GM21367 (cell line): ENCODE measurements at regions not wholly inside any gene's neighbourhood (a gene's known extent, or its start where the extent isn't known, plus 50 kb on each side); places are given as distances from the start of the nearest gene placed in this dataset.
"Not testable (repeated sequence)": the region's sequence is repeated elsewhere in the genome, so short reads cannot be mapped to it uniquely, and the experiment has no call there.

ENCODE experiments used
- ATAC-seq: cut with Tn5 transposase; IDR thresholded peaks from one replicate; pipeline ENCODE4 v1.9.1; 2021; ENCODE audit not compliant: unreplicated experiment

DNA sequence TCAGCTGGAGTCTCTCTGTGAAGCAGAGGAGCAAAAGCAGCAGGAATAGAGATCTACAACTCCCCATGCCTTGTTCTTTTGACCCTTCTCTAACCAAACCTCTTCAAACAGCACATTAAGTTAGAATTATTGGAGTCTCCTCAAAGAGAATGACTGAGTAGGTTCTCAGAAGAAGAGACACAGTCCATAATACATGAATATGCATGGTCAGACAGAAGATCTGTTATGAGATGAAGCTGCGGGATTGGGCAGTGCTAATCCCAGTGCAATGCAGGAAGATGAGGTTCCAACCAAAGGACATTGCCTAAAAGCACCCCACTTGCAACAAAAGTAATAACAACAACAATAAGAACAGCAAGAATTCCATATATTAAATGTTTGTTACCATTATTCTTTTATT is 887.9 kb upstream of the TENM4 start:
- no peak for ATAC-seq

DNA sequence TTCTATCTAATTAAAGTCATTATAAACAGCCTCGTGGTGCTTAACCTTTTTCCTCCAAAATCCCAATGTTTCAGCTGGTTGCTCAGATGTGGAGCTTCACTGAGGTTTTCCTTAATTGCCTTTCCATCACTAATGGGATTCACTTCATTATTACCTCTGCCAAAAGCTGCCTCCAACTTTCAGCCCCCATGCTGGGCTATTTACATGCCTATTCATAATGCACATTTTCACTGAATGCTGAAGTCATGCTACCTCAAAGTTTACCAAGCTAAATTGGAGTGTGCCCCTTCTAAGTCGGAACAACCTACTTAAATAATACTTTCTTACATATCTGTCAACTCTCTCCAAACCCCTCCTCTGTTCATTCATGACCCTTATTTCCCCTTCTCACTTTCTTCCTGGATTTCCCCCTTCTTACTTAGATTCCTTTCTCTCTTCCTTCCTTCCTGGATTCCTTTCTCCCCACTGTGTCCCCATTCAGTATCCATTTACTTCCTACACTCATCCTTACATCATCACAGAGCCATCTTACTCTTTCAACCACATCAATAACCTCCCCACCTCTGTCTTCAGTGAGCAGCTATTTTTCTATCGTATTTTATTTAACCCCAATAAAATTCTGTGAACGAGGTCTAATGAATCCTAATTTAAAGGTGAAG is 887.3 kb upstream of the TENM4 start:
- ATAC-seq = no peak

DNA sequence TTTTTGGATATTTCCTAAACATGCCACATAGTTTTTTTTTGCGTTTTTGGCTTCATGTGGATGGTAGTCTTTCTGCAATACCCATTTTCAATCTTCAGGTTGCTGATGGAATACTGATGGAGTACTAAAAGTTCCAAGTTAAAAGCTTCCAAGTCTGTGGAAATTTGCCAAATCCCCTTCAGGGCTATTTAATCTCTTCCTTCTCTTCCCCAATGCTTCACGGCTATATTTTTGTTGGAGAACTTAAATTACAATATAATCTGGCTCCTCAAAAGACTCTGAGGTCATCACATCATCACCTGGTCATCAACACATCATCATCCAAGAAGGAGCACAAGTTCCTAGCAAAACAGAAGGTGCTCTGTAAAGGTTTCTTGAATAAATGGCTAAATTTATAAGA is 881.0 kb upstream of the TENM4 start:
- no peak for ATAC-seq

DNA sequence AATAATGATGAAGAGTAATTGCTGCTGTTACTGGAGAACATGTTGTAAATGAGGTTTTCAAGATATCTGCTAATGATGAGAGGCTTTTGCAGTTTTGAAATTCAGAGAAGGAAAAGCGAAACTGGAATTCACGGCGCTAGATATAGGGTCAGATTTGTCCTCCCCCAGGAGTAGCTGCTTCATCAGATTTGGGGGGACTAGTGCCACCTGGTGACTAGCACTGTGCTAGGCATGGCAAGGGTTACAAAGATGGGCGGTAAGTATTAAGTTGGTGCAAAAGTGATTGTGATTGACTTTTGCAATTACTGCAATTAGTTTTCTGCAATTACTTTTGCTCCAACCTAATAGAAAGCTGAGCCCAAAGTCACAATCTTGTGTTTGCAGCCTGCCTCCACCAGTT is 879.9 kb upstream of the TENM4 start:
- no peak for ATAC-seq

DNA sequence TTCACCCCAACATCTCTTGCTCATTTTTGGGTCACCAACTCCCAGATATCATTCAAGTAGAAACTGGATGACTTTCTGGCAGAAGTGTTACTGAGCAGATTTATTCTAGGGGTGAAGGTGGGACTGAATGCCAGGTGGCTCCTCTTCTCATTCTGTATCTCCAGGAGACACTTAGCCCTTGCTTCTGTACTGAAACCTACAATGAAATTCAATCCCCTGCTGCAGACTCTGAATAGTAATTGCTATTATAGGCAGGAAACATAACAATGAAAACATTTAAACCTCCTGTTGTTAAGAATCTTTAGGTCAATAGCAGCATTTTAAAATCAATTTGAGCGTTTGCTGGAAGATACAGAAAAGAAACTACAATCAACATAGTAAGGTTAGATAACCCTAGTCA is 879.4 kb upstream of the TENM4 start:
- no peak for ATAC-seq

DNA sequence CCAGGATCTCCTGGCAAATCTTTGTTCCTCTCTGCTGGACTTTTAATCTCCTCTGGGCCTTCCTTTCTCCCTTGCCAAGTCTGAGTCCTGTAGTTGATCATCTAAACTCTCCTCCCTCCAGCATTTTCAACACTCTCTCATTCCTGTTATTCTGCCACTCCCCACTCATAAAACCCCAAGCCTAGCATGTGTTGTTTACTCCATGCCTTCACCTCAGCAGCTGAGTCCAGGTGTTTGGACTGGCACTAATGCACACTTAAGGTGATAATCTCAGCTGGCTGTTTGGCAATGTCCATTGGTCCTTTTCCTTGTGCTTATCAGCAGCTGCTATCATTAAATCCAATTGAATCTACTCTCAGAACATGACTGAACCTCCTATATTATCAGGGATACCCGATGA is 876.8 kb upstream of the TENM4 start:
- ATAC-seq = no peak

DNA sequence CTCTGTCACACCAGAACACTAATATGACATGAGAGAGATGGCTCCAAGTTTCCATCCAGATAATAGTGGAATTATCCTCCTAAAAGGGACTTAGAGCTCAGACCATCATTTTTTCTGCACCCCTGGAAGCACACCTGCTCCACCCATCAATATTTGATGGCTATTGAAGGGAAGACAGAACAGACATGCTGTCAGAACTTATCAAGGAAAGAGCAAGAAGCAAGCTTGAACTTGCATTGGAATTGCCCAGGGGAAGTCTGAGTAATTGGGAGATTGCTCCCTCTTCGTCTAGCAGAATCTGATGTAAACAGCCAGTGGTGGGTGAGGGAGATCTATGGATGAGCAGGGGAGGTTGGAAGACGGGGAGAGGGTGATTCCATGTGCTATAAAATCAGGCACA is 874.4 kb upstream of the TENM4 start:
- no peak for ATAC-seq

DNA sequence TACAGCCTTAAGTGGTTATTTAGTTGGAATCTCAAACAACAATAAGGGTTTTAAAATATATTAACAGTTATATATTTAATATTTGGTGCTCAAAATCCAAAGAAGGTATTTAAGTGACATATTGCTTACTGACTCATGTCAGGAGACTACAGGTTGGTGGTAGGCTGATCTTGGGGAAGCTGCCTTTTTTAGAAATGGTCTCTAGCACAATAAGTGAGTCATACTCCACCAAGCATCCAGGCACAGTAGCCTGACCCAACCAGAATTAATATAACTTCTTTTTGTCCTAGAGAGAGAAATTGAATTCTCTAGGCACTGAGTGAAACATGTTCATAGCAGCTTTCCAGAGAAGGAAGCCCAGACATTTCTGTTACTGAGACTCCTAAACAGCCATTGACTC is 868.5 kb upstream of the TENM4 start:
- no peak for ATAC-seq

DNA sequence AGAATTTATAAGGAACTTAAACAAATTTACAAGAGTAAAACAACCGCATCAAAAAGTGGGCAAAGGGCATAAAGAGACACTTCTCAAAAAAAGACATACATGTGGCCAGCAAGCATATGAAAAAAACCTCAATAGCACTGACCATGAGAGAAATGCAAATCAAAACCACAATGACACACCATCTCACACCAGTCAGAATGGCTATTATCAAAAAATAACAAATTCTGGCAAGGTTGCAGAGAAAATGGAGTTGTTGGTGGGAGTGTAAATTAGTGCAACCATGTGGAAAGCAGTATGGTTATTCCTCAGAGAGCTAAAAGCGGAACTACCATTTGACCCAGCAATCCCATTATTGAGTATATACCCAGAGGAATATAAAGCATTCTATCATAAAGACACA is 866.8 kb upstream of the TENM4 start:
- no peak for ATAC-seq

DNA sequence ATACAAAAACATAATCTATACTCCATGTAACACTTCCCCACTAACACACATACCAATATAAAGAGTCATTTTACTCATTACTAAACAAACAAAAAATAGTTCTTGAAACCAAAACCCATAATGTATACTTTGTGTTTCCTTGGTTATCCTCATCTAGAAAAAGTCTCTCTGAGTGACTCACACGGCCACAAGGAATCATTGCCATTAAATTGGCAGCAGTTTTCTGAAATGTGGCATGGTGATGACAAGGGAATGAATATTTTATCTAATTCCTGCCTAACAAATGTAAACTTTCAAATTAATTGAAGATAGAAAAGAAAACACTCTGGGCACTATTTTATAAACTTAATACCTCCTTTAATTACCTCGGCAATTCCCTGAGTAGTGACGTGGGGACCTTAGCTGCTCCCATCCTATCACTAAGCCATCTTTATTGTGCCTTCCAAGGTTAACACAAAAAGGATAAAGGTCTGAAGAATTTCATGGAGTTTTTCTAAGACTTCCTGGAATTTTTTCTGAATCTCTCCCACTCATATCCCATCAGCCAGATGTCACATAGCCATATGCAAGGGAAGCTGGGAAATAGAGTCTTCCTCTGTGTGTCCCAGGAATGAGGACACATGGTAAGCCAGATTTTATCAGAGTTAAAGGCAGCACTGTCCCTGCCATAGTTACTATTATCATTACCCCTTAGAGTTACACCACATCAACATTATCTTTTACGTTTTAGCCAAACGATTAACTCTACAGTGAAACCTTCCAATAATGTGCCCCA is 857.2 kb upstream of the TENM4 start:
- no peak for ATAC-seq

DNA sequence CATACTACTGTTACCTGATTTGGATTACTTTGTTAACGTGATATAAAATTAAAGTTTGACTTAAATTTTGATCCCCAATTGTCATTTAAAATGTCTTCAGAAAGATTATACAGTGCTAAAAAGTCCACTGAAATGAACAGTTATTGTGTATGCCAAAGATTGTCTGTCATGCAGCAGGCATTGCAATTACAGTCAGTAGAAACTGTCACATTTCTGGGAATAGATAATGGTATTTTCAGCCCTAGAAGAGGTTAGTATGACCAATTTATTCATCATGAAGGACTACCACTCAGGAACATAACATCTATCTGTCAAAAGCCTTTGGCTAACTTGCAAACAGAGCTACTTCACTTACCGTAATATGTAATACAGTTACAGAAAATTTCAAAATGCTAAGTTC is 852.5 kb upstream of the TENM4 start:
- ATAC-seq = no peak

DNA sequence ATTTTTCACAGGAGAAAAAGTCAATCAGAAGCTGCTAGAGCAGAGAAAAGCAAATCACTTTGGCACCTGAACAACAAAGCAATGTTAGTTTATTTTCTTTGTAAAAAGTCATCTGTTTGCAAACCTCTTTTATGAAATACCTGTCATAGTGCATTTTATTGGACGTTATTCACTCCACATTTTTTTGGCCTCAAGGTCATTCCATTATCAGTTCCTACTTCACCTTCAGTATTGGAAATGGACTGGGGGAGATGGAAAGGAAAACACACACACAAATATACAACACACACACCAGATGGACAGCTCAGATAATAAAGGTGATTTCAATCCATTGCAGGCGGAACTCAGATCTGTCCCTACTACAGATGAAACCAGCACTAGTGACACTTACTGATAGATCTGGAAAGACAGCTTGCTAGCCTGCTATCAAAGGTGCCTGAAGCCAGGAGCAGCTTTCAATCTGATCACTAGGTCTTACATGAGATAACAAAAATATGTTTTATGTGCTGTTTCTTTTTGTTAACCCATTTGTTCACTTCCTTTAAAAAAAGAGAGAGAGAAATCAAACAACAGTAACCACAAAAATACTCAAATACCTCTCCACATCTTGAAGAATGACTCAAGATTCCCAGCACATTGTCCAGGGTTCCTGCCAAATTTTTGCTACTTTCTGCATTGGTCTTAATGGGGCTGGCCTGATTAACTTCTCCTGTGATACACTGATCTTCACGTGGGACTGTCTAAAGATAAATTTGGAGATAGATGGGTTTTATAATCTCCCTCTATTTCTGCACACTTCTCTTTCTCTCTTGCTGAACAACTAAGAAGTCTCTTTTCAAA is 844.3 kb upstream of the TENM4 start:
- no peak for ATAC-seq

DNA sequence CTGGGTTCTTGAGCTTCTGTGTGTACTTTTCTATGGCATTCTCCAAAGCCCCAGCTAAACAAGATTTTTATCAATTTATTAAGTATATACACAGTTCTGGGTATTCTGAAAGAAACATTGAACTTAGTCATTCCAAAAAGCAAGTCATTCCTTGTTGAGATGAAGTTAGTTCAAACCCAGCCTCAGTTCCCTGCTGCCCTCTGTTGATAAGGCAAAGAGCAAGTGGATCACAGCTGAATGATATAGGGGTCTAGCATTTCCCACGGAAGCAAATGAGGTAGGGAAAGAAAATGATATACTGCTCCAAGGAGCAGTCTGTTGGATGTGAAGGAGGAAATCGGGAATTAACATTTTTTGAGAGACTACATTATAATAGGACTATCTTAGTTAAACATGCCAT is 841.8 kb upstream of the TENM4 start:
- ATAC-seq = no peak

DNA sequence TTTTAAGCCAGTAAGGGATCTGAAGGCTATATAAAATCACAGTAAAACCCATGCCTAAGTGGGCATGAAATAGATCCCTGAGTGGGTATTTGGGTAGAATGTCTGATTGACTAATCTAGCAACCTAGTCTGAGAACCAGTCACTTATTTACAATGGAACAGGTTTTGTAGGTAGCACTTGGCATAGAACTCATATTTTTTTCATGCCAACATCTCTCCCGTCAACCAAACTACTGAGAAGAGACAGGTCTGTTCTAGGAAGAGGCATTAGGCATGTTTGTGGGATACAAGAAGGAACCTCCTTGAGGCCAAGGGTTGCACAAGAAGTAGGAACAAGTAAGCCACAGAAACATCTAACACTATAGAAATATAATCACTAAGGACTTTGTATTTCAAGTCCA is 840.4 kb upstream of the TENM4 start:
- ATAC-seq = no peak

DNA sequence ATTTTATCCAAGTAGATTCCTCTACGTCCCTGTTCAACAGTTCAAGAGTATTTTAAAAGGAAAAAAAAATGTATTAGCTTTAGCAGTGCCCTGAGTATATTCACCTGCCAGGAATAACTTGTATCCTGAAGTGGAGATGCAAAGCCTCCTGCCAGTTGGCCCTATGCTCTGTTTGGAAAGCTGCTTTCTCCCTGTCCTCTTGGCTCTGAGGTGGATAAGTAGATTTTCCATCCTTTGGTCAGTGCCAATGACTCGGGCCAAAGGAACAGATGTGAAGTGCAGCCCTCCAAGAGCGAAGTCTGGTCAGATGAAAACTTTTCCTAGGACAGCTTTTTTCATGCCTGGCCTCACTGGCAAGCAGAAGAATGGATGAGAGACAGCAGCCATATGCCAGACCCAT is 839.9 kb upstream of the TENM4 start:
- no peak for ATAC-seq

DNA sequence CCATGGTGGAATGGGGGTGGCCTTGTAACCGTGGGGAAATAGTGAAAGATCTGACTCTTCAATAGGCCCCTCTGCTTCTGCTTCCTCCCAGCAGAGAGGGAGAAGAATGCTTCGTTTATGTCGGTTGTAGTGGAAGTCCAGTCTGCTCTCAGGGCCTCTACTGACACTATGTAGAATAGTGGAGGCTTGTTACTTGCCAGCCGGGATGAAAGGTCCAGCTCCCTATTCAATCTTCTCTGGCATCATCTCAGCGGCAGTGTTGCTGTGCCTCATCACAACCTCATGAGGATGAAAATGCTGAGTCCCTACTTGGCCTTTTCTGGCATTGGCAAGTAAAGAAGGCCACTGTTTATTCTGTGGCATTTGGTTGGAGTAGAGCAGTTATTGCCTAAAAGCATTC is 820.9 kb upstream of the TENM4 start:
- no peak for ATAC-seq

DNA sequence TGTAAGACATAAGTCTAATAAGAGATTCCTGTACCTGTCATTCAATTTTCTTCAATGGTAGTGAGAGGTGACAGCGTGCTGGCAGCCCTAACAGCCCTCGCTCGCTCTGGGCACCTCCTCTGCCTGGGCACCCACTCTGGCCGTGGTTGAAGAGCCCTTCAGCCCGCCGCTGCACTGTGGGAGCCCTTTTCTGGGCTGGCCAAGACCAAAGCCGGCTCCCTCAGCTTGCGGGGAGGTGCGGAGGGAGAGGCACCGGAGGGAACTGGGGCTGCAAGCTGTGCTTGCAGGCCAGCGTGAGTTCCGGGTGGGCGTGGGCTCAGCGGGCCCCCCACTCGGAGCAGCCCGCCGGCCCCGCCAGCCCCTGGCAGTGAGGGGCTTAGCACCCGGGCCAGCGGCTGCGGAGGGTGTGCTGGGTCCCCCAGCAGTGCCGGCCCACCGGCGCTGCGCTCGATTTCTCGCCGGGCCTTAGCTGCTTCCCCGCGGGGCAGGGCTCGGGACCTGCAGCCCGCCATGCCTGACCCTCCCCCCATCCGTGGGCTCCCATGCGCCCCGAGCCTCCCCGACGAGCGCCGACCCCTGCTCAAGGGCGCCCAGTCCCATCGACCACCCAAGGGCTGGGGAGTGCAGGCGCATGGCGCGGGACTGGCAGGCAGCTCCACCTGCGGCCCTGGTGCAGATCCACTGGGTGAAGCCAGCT is 816.6 kb upstream of the TENM4 start:
- ATAC-seq = not testable (repeated sequence)

DNA sequence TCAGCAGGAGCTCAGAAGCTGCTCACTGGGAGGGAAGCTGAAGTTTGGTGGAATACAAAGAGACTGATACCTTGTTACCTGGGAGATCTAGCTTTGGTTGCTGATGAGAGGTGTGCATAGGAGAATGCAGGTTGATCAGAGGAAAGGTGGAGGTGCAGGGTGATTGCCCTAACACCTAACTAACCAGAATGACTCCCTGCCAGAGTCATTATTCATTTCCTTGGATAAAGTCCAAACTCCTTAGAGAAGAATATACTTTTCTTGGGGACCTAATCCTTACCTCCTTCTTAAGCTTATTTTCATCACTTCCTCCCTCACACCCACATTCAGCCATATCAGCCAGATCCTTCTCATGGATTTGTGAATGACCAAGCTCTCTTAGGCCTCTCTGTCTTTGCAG is 814.2 kb upstream of the TENM4 start:
- no peak for ATAC-seq

DNA sequence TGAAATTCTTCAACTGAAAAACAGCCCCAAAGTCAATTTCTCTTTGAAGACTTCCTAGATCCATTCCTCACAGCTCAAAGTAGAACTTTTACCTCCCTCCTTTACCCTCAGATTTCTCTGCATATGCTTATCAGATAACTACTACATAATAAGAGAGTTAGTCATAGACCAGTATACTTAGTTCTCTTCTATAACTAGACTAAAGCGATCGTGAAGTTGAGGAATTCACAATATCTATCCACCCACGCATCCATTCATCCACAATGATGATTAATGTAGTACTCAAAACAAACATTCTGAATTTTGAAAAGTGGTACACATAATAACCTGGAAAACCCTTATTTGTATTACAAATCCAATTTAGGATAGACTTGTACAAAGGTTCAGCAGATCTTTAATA is 800.9 kb upstream of the TENM4 start:
- ATAC-seq = no peak

DNA sequence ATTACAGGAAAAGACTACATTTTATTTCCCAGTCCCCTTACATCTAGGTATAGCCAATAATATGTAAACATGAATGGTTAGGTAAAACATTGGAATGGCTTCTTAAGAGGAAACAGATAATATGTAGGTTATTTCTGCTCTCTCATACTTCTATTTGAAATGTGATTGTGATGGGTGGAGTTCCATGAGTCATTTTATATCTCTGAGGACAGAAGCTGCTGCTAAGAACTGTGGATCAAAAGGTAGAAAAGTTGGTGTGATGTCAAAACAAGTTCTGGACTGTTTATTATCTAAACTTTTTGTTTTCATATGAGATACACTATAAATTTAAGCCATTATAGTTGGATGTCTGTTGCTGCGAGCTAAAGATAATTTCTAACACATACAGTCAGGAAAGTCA is 799.4 kb upstream of the TENM4 start:
- no peak for ATAC-seq

DNA sequence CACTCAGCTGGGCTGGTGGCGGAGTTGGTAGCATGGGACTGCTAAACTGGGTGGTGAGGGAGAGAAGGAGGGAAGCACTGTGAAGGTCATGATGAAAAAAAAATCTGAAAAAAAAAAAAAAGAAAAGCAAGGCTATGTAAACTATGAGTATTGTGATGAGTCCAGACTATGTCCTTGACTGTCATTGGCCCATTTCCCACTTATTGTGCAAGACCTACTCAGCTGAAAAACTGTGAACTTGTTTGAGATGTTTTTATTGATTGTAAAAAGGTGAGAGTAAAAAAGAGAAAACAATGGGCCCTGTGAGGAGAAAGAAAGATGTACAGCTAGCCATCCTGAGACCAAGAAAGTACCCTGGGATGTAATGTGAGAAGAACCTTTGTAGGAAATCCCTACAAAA is 798.4 kb upstream of the TENM4 start:
- no peak for ATAC-seq
